ENCODE measurements at regions not wholly inside any gene's neighbourhood (a gene's known extent, or its start where the extent isn't known, plus 50 kb on each side); places are given as distances from the start of the nearest gene placed in this dataset.

- Histone ChIP-seq H3K27ac (ENCODE audit: control insufficient read depth, insufficient read depth) (no peak overlapping the region), H3K27me3 (replicated peaks in 1 of 2; ENCODE audit: control insufficient read depth in 2 of 2, insufficient read depth in 2 of 2, low read length in 1 of 2) (no peaks in the 10 kb centered on the region), H3K4me2 (ENCODE audit: control insufficient read depth, insufficient read depth) (no peak overlapping the region), H3K4me1 (ENCODE audit: control insufficient read depth, insufficient read depth, low read length) (no peaks in the 10 kb centered on the region), H3K9ac (ENCODE audit: control insufficient read depth, insufficient read depth, low read length) (no peak overlapping the region), H4K20me1 (ENCODE audit: control insufficient read depth, insufficient read depth) (no peaks in the 10 kb centered on the region), H3K36me3 (ENCODE audit: control insufficient read depth in 2 of 2, insufficient read depth in 2 of 2, low read length in 1 of 2) (no peaks in the 10 kb centered on the region), H3K9me3 (replicated peaks; ENCODE audit: control insufficient read depth, insufficient read depth, low read length) (no peaks in the 10 kb centered on the region), H3K79me2 (ENCODE audit: control insufficient read depth, insufficient read depth, low read length) (no peaks in the 10 kb centered on the region), H3K4me3 (no peak overlapping the region), H2AFZ (ENCODE audit: control insufficient read depth, low read depth, low read length) (no peak overlapping the region)
- BruUV-seq (replicated peaks) = no TSS peak
- ATAC-seq (no peak), FAIRE-seq (no peak), DNase-seq (ENCODE audit: low read depth, low spot score) (no peak)
- ChIA-PET POLR2A (no interaction called here), SMC1A (ENCODE audit: uncharacterized antibody, unreplicated experiment) (interaction anchor here (0.8 kb wide), 2 partner anchors 15 to 70 kb away, joined by 3 read pairs; no protein-coding TSS in a partner anchor), RAD21 (ENCODE audit: unreplicated experiment) (no interaction called here), CTCF (no interaction called here)
- intact Hi-C loops (cut with micrococcal nuclease; ENCODE audit: unreplicated experiment) (no loop called here), in situ Hi-C loops (cut with MboI) (no loop called here)
- TF ChIP-seq RELB (IDR thresholded peaks at IDR 0.05; ENCODE audit: low read depth) = no peak
These were observed 1637.9 kb upstream of the ACO1 start for GRCh38 chr9:30746589-30746988.

- no peak for ATAC-seq
- no peak for FAIRE-seq
- intact Hi-C loops (cut with micrococcal nuclease; ENCODE audit: unreplicated experiment) = no loop called here
These were observed 1626.7 kb upstream of the ACO1 start for GRCh38 chr9:30757723-30758122.

More at GRCh38 chr9:30757723-30758122, 1626.7 kb upstream of the ACO1 start:
- ChIA-PET SMC1A (ENCODE audit: uncharacterized antibody, unreplicated experiment) (no interaction called here), CTCF (interaction anchor here (1.2 kb wide), 1 partner anchor 10 kb away, joined by 3 read pairs; no protein-coding TSS in a partner anchor), POLR2A (no interaction called here), RAD21 (ENCODE audit: unreplicated experiment) (no interaction called here)
- BruUV-seq (replicated peaks) = no TSS peak
- no peak overlapping the region for H3K27ac ChIP-seq (ENCODE audit: control insufficient read depth, insufficient read depth)
- no peaks in the 10 kb centered on the region for H3K27me3 ChIP-seq (replicated peaks in 1 of 2; ENCODE audit: control insufficient read depth in 2 of 2, insufficient read depth in 2 of 2, low read length in 1 of 2)
- H2AFZ ChIP-seq (ENCODE audit: control insufficient read depth, low read depth, low read length) = no peak overlapping the region
- no peak overlapping the region for H3K4me3 ChIP-seq
- no peaks in the 10 kb centered on the region for H4K20me1 ChIP-seq (ENCODE audit: control insufficient read depth, insufficient read depth)
- H3K79me2 ChIP-seq (ENCODE audit: control insufficient read depth, insufficient read depth, low read length) = no peaks in the 10 kb centered on the region
- no peak for DNase-seq (ENCODE audit: low read depth, low spot score)
- no peak overlapping the region for H3K9ac ChIP-seq (ENCODE audit: control insufficient read depth, insufficient read depth, low read length)
- in situ Hi-C loops (cut with MboI) = no loop called here
- H3K4me1 ChIP-seq (ENCODE audit: control insufficient read depth, insufficient read depth, low read length) = no peaks in the 10 kb centered on the region
- TF ChIP-seq SKIL (IDR thresholded peaks at IDR 0.05; ENCODE audit: low read depth, poor library complexity, severe bottlenecking) = no peak
- TF ChIP-seq NR2C1 (IDR thresholded peaks at IDR 0.05) = no peak
- no peak for TF ChIP-seq HCFC1 (IDR thresholded peaks at IDR 0.05; ENCODE audit: low read length)
- no peak for TF ChIP-seq ZNF24 (IDR thresholded peaks at IDR 0.05)
- TF ChIP-seq YBX1 (IDR thresholded peaks at IDR 0.05) = no peak
- TF ChIP-seq YY1 (IDR thresholded peaks at IDR 0.05; ENCODE audit: low read depth, low read length) = no peak
- TF ChIP-seq GATAD2B (conservative IDR thresholded peaks at IDR 0.05; ENCODE audit: low read depth) = no peak
- no peaks in the 10 kb centered on the region for H3K9me3 ChIP-seq (replicated peaks; ENCODE audit: control insufficient read depth, insufficient read depth, low read length)
- H3K36me3 ChIP-seq (ENCODE audit: control insufficient read depth in 2 of 2, insufficient read depth in 2 of 2, low read length in 1 of 2) = no peaks in the 10 kb centered on the region
- 31% methylated on average over 8 of the region's 8 CpGs for WGBS (ENCODE audit: insufficient coverage, insufficient replicate concordance, low lambda C conversion rate, missing lambda C conversion rate)
- H3K4me2 ChIP-seq (ENCODE audit: control insufficient read depth, insufficient read depth) = no peak overlapping the region
